MM.1S (cell line): ENCODE measurements at regions not wholly inside any gene's neighbourhood (a gene's known extent, or its start where the extent isn't known, plus 50 kb on each side); places are given as distances from the start of the nearest gene placed in this dataset.

Experiments used
- CTCF ChIP-seq: fragments of 300-600 bp; sonication (generic); IDR thresholded peaks from 2 replicates; pipeline ENCODE4 v1.5.1; 2016; ENCODE audit warnings: antibody characterized with exemption, low read length, mixed read lengths
- EZH2phosphoT487 ChIP-seq: fragments of 300-600 bp; sonication (generic); IDR thresholded peaks from 2 replicates; pipeline ENCODE4 v1.6.1; 2018; ENCODE audit warnings: antibody characterized with exemption, low read length

- TF ChIP-seq EZH2phosphoT487 = no peak
- TF ChIP-seq CTCF = no peak
Measured at GRCh38 chr14:84040101-84040500, 1489.8 kb upstream of the FLRT2 start.
